ENCODE measurements at regions not wholly inside any gene's neighbourhood (a gene's known extent, or its start where the extent isn't known, plus 50 kb on each side); places are given as distances from the start of the nearest gene placed in this dataset.

GRCh38 chr5:98585661-98586310 lies 187.7 kb upstream of the RGMB start:
- TF ChIP-seq, protein P1, sequence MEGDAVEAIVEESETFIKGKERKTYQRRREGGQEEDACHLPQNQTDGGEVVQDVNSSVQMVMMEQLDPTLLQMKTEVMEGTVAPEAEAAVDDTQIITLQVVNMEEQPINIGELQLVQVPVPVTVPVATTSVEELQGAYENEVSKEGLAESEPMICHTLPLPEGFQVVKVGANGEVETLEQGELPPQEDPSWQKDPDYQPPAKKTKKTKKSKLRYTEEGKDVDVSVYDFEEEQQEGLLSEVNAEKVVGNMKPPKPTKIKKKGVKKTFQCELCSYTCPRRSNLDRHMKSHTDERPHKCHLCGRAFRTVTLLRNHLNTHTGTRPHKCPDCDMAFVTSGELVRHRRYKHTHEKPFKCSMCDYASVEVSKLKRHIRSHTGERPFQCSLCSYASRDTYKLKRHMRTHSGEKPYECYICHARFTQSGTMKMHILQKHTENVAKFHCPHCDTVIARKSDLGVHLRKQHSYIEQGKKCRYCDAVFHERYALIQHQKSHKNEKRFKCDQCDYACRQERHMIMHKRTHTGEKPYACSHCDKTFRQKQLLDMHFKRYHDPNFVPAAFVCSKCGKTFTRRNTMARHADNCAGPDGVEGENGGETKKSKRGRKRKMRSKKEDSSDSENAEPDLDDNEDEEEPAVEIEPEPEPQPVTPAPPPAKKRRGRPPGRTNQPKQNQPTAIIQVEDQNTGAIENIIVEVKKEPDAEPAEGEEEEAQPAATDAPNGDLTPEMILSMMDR (IDR thresholded peaks at IDR 0.05; ENCODE audit: low read length), result no peak
- no peak for TF ChIP-seq EZH2 (IDR thresholded peaks at IDR 0.05; ENCODE audit: borderline replicate concordance, low read length)

Measured in OCI-LY1 (cell line).